ENCODE measurements at regions not wholly inside any gene's neighbourhood (a gene's known extent, or its start where the extent isn't known, plus 50 kb on each side); places are given as distances from the start of the nearest gene placed in this dataset.

- TF ChIP-seq CTCF (IDR thresholded peaks at IDR 0.05), result no peak
- no peak for TF ChIP-seq FOXP1 (CRISPR knock-in tag; IDR thresholded peaks at IDR 0.05; ENCODE audit: borderline replicate concordance)
- TF ChIP-seq JAZF1 (CRISPR knock-in tag; IDR thresholded peaks at IDR 0.05), result no peak
- no peak for TF ChIP-seq ZNF138 (CRISPR knock-in tag; conservative IDR thresholded peaks at IDR 0.05)
- TF ChIP-seq SP1 (CRISPR knock-in tag; conservative IDR thresholded peaks at IDR 0.05), result no peak
- TF ChIP-seq JUN (CRISPR knock-in tag; IDR thresholded peaks at IDR 0.05), result no peak
- no peak for TF ChIP-seq ZBTB21 (CRISPR knock-in tag; IDR thresholded peaks at IDR 0.05; ENCODE audit: borderline replicate concordance)
- TF ChIP-seq ETV6 (CRISPR knock-in tag; IDR thresholded peaks at IDR 0.05), result no peak
- no peak for TF ChIP-seq ESRRA (CRISPR knock-in tag; IDR thresholded peaks at IDR 0.05; ENCODE audit: borderline replicate concordance)
- no peak for TF ChIP-seq ZNF219 (CRISPR knock-in tag; IDR thresholded peaks at IDR 0.05; ENCODE audit: borderline replicate concordance)
- TF ChIP-seq MXD4 (CRISPR knock-in tag; IDR thresholded peaks at IDR 0.05; ENCODE audit: borderline replicate concordance), result no peak
These were observed 121.3 kb upstream of the KRAS start for GRCh38 chr12:25372002-25372401.
